ENCODE measurements at regions not wholly inside any gene's neighbourhood (a gene's known extent, or its start where the extent isn't known, plus 50 kb on each side); places are given as distances from the start of the nearest gene placed in this dataset.
"Not testable (repeated sequence)": the region's sequence is repeated elsewhere in the genome, so short reads cannot be mapped to it uniquely, and the experiment has no call there.

- no peak overlapping the region for H3K27ac ChIP-seq (replicated peaks)
- DNase-seq (ENCODE audit: low read depth in 1 of 2, low spot score in 1 of 2): no peak
- H3K27me3 ChIP-seq (ENCODE audit: insufficient read depth, poor library complexity, severe bottlenecking): no peaks in the 10 kb centered on the region
- no peak overlapping the region for H3K4me3 ChIP-seq (replicated peaks; ENCODE audit: insufficient read depth, low read length)
- TF ChIP-seq SPI1 (IDR thresholded peaks at IDR 0.05; ENCODE audit: borderline replicate concordance, low read depth) (no peak), GABPA (IDR thresholded peaks at IDR 0.05; ENCODE audit: low read depth) (no peak), POLR2AphosphoS5 (IDR thresholded peaks at IDR 0.05; ENCODE audit: low read depth) (no peak), REST (IDR thresholded peaks at IDR 0.05; ENCODE audit: insufficient replicate concordance, low read depth) (no peak), CTCF (IDR thresholded peaks at IDR 0.05; ENCODE audit: insufficient read depth, low read length) (no peak)
These were observed 142.0 kb downstream of the RBMX2 start for GRCh38 chrX:130543603-130544325.

- no peak for TF ChIP-seq REST (IDR thresholded peaks at IDR 0.05; ENCODE audit: insufficient replicate concordance, low read depth)
- no peak for TF ChIP-seq SPI1 (IDR thresholded peaks at IDR 0.05; ENCODE audit: borderline replicate concordance, low read depth)
- no peak for TF ChIP-seq CTCF (IDR thresholded peaks at IDR 0.05; ENCODE audit: insufficient read depth, low read length)
- Histone ChIP-seq H3K4me3 (replicated peaks; ENCODE audit: insufficient read depth, low read length) (no peak overlapping the region), H3K27me3 (ENCODE audit: insufficient read depth, poor library complexity, severe bottlenecking) (no peaks in the 10 kb centered on the region), H3K27ac (replicated peaks) (no peak overlapping the region)
- DNase-seq (ENCODE audit: low read depth in 1 of 2, low spot score in 1 of 2): no peak
These were observed 144.0 kb downstream of the RBMX2 start for GRCh38 chrX:130545796-130546195.

GRCh38 chrX:130549382-130549781 is 147.6 kb downstream of the RBMX2 start:
- H3K27ac ChIP-seq (replicated peaks); H3K27me3 ChIP-seq (ENCODE audit: insufficient read depth, poor library complexity, severe bottlenecking); DNase-seq (ENCODE audit: low read depth in 1 of 2, low spot score in 1 of 2); H3K4me3 ChIP-seq (replicated peaks; ENCODE audit: insufficient read depth, low read length): not testable (repeated sequence)

GRCh38 chrX:130550351-130550750 is 148.6 kb downstream of the RBMX2 start:
- TF ChIP-seq POLR2AphosphoS5 (IDR thresholded peaks at IDR 0.05; ENCODE audit: low read depth) (no peak), SPI1 (IDR thresholded peaks at IDR 0.05; ENCODE audit: borderline replicate concordance, low read depth) (no peak)
- no peak overlapping the region for H3K27ac ChIP-seq (replicated peaks)
- H3K4me3 ChIP-seq (replicated peaks; ENCODE audit: insufficient read depth, low read length): no peak overlapping the region
- H3K27me3 ChIP-seq (ENCODE audit: insufficient read depth, poor library complexity, severe bottlenecking): no peaks in the 10 kb centered on the region
- DNase-seq (ENCODE audit: low read depth in 1 of 2, low spot score in 1 of 2): no peak

- no peak for DNase-seq (ENCODE audit: low read depth in 1 of 2, low spot score in 1 of 2)
- peaks cover 2% of the 10 kb centered on the region for H3K27me3 ChIP-seq (ENCODE audit: insufficient read depth, poor library complexity, severe bottlenecking)
- no peak overlapping the region for H3K27ac ChIP-seq (replicated peaks)
- H3K4me3 ChIP-seq (replicated peaks; ENCODE audit: insufficient read depth, low read length): no peak overlapping the region
- TF ChIP-seq GABPA (IDR thresholded peaks at IDR 0.05; ENCODE audit: low read depth) (no peak), SPI1 (IDR thresholded peaks at IDR 0.05; ENCODE audit: borderline replicate concordance, low read depth) (no peak), REST (IDR thresholded peaks at IDR 0.05; ENCODE audit: insufficient replicate concordance, low read depth) (no peak), CTCF (IDR thresholded peaks at IDR 0.05; ENCODE audit: insufficient read depth, low read length) (no peak), POLR2AphosphoS5 (IDR thresholded peaks at IDR 0.05; ENCODE audit: low read depth) (no peak)
These were observed 150.8 kb downstream of the RBMX2 start for GRCh38 chrX:130552444-130553073.
